SU-DHL-6 (cell line): ENCODE measurements at regions not wholly inside any gene's neighbourhood (a gene's known extent, or its start where the extent isn't known, plus 50 kb on each side); places are given as distances from the start of the nearest gene placed in this dataset.

Experiments
- EZH2phosphoT487 ChIP-seq: fragments of 200-600 bp; sonication (generic), shearing (Covaris generic); conservative IDR thresholded peaks from 2 replicates; pipeline ENCODE4 v1.6.1; 2018; ENCODE audit warnings: mild to moderate bottlenecking, antibody characterized with exemption, low read length, moderate library complexity, mixed read lengths
- TF ChIP-seq, protein P1 (sequence below): fragments of 200-600 bp; sonication (generic); IDR thresholded peaks from one replicate; pipeline ENCODE4 v1.5.1; 2017; ENCODE audit warnings: antibody characterized with exemption, mild to moderate bottlenecking, low read length, moderate library complexity; ENCODE audit not compliant: insufficient read depth, poor library complexity, severe bottlenecking

DNA sequence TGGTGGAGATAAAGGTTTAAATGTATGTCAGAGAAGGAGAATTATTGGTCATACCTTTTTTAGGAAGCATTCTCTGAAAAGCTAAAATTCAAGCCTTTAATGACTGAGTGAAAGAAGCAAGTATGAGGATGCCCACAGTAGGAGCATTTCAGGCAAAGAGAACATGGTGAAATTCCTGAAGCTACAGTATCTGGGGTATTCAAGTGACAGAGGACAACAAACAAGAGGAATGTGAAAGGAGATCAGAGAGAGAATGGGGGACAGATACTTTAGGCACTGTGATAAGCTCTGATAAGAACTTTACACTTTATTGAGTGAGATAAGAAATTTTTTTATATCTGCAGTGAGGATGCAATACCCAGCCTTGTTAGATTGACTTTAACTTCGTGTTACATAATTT lies 621.3 kb upstream of the AGA start:
- TF ChIP-seq, protein P1, sequence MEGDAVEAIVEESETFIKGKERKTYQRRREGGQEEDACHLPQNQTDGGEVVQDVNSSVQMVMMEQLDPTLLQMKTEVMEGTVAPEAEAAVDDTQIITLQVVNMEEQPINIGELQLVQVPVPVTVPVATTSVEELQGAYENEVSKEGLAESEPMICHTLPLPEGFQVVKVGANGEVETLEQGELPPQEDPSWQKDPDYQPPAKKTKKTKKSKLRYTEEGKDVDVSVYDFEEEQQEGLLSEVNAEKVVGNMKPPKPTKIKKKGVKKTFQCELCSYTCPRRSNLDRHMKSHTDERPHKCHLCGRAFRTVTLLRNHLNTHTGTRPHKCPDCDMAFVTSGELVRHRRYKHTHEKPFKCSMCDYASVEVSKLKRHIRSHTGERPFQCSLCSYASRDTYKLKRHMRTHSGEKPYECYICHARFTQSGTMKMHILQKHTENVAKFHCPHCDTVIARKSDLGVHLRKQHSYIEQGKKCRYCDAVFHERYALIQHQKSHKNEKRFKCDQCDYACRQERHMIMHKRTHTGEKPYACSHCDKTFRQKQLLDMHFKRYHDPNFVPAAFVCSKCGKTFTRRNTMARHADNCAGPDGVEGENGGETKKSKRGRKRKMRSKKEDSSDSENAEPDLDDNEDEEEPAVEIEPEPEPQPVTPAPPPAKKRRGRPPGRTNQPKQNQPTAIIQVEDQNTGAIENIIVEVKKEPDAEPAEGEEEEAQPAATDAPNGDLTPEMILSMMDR: no peak
- TF ChIP-seq EZH2phosphoT487: no peak
